ENCODE measurements at regions not wholly inside any gene's neighbourhood (a gene's known extent, or its start where the extent isn't known, plus 50 kb on each side); places are given as distances from the start of the nearest gene placed in this dataset.

- H3K4me2 ChIP-seq (ENCODE audit: insufficient read depth, low read length), result no peak overlapping the region
- no peak overlapping the region for H2AFZ ChIP-seq (ENCODE audit: low read length)
- H3K27me3 ChIP-seq (ENCODE audit: insufficient read depth, low read length), result peaks cover 11% of the 10 kb centered on the region
- H4K20me1 ChIP-seq (ENCODE audit: insufficient read depth, low read length), result no peaks in the 10 kb centered on the region
- H3K4me3 ChIP-seq (ENCODE audit: insufficient read depth, low read length), result no peak overlapping the region
- H3K79me2 ChIP-seq (ENCODE audit: insufficient read depth, low read length), result no peaks in the 10 kb centered on the region
- H3K9me3 ChIP-seq (ENCODE audit: low read depth, low read length), result no peaks in the 10 kb centered on the region
- no peaks in the 10 kb centered on the region for H3K36me3 ChIP-seq (ENCODE audit: insufficient read depth, low read length)
- TF ChIP-seq CTCF (IDR thresholded peaks at IDR 0.05; ENCODE audit: extremely low read depth, low read depth, low read length), result no peak
- no peak overlapping the region for H3K27ac ChIP-seq (ENCODE audit: low read depth, low read length)
- no peak for DNase-seq (ENCODE audit: insufficient read length, low spot score, missing footprints)
- no peaks in the 10 kb centered on the region for H3K4me1 ChIP-seq (ENCODE audit: insufficient read depth, low read length)
These were observed 85.1 kb upstream of the FGFR2 start for GRCh38 chr10:121683366-121683765.

DNA sequence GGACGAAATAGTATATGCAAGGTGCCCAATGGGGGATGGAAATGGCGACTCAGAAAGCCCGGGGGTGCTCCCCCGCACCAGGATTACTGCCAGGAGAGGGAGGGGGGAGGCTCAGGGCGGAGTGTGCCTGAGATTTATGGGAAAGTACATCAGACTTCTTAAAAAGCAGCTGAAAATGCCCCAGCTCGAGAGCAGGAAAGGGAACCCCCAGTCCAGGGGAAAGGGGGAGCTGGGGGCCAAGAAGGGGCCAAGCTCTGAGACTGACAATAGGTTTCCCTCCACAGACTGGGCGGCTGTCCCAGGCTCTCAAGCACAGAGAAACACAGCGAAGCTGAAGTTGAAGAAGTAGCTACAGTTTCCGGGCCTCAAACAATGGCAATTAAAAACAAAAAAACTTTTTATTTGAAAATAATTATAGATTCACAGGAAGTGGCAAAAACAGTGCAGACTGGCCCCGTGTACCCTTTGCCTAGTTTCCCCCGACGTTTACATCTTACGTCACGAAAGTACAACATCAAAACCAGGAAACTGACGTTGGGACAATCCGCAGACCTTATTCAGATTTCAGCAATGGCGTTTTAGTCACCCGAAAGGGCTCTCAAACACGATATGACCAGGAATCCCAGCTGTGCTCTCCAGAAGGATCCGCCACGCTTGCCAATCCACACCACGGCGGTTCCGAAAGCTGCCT is 83.9 kb upstream of the FGFR2 start:
- DNase-seq (ENCODE audit: insufficient read length, low spot score, missing footprints), result no peak
- Histone ChIP-seq H3K4me2 (ENCODE audit: insufficient read depth, low read length) (no peak overlapping the region), H3K27ac (ENCODE audit: low read depth, low read length) (no peak overlapping the region), H2AFZ (ENCODE audit: low read length) (no peak overlapping the region), H3K36me3 (ENCODE audit: insufficient read depth, low read length) (no peaks in the 10 kb centered on the region), H3K27me3 (ENCODE audit: insufficient read depth, low read length) (peaks cover under 1% of the 10 kb centered on the region), H3K4me3 (ENCODE audit: insufficient read depth, low read length) (no peak overlapping the region), H3K79me2 (ENCODE audit: insufficient read depth, low read length) (no peaks in the 10 kb centered on the region), H4K20me1 (ENCODE audit: insufficient read depth, low read length) (no peaks in the 10 kb centered on the region), H3K4me1 (ENCODE audit: insufficient read depth, low read length) (no peaks in the 10 kb centered on the region), H3K9me3 (ENCODE audit: low read depth, low read length) (no peaks in the 10 kb centered on the region)
- TF ChIP-seq CTCF (IDR thresholded peaks at IDR 0.05; ENCODE audit: extremely low read depth, low read depth, low read length), result no peak

DNA sequence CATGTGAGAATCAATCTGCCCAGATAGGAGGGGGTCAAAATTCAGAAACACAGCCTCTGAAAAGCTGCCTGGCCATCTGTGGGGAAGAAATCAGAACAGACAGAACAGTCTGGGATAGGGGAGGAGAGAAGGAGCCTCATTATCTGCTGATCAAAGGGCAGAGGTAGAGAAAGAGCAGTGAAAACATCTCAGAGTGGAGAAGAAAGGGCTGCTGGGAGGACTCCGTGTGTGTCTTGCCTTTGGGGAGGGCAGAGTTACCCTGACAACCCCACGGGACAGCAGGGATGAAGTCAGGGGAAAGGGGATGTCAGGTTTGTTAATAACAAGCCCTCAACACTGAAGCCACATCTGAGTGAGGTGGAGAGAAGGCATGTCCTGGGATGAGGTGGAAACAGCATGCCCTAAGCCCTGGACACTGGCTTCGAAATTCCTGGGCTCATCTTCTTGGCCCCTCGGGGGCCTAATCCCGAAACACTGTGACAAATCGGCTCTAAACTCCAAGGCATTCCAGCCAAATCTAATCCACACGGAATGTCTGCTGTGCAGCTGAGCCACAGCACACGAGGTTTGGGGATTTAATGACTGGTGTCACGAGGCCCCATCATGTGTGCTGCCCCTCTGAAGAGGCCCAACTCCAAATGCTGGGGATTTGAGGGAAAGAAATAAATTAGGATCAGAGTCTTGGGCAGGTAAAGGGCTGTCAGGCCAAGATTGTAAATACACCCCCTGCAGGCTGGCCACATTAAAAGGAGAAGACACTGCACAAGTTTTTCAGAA is 82.8 kb upstream of the FGFR2 start:
- H3K4me1 ChIP-seq (ENCODE audit: insufficient read depth, low read length), result no peaks in the 10 kb centered on the region
- no peak overlapping the region for H2AFZ ChIP-seq (ENCODE audit: low read length)

More for the DNA sequence above, 82.8 kb upstream of the FGFR2 start:
- no peak overlapping the region for H3K4me3 ChIP-seq (ENCODE audit: insufficient read depth, low read length)
- H4K20me1 ChIP-seq (ENCODE audit: insufficient read depth, low read length), result no peaks in the 10 kb centered on the region
- DNase-seq (ENCODE audit: insufficient read length, low spot score, missing footprints), result no peak
- no peaks in the 10 kb centered on the region for H3K9me3 ChIP-seq (ENCODE audit: low read depth, low read length)
- no peaks in the 10 kb centered on the region for H3K79me2 ChIP-seq (ENCODE audit: insufficient read depth, low read length)
- no peak for TF ChIP-seq CTCF (IDR thresholded peaks at IDR 0.05; ENCODE audit: extremely low read depth, low read depth, low read length)
- no peak overlapping the region for H3K4me2 ChIP-seq (ENCODE audit: insufficient read depth, low read length)
- H3K27me3 ChIP-seq (ENCODE audit: insufficient read depth, low read length), result no peaks in the 10 kb centered on the region
- H3K27ac ChIP-seq (ENCODE audit: low read depth, low read length), result no peak overlapping the region
- H3K36me3 ChIP-seq (ENCODE audit: insufficient read depth, low read length), result no peaks in the 10 kb centered on the region
